ENCODE measurements at regions not wholly inside any gene's neighbourhood (a gene's known extent, or its start where the extent isn't known, plus 50 kb on each side); places are given as distances from the start of the nearest gene placed in this dataset.
"Not testable (repeated sequence)": the region's sequence is repeated elsewhere in the genome, so short reads cannot be mapped to it uniquely, and the experiment has no call there.

DNA sequence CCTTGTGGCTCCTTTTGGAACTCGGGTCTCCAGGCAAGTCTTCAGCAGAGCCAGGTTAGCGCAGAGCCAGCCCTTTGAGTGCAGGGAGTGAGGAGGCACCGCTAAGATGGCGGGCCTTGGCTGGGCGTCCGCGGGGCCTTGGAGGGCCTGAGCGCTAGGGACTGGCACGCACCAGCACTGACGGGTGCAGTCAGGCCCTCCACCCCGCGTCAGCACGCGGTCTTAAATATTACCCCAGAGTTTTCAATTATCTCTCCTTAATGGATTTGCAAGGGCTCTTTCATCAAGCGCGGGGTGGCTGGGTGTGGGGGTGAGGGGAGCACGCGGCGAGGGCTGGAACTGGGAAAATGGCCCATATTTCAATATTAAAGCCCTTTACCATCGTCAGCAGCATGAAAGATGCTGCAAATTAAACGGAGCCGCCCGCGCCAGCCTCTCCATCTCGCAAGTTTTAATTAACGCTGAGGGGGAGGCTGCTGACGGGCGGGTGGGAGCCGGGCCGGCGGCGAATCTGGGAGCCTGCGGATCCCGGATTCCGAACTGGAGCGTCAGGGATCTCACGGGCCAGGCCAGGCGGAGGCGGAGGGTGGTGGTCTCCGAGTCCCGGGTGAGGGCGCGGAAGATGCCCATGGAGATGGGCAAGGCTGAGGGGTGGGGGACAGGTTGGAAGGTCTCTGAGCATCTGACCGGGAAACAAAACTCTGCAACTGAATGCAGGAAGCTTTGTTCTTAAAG is 1690.4 kb upstream of the DEFB115 start:
- not testable (repeated sequence) for DNase-seq

GRCh38 chr20:29567671-29568070 is 1689.8 kb upstream of the DEFB115 start:
- DNase-seq = not testable (repeated sequence)

- DNase-seq = not testable (repeated sequence)
Measured at GRCh38 chr20:29570126-29570525, 1687.3 kb upstream of the DEFB115 start.

DNA sequence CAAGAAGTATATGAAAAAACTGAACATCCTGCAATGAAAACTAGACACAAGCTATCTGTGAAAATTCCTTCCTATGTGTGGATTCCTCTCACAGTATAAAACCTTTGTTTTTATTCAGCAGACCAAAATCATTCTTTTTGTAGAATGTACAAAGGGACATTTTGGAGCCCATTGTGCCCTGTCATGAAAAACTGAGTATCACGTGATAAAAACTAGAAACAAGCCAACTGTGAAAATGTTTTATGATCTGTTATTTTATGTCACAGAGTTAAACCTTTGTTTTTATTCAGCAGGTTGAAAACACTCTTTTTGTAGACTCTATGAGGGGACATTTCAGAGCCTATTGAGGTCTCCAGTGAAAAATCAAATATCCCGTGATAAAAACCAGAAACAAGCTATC is 1667.9 kb upstream of the DEFB115 start:
- not testable (repeated sequence) for DNase-seq

DNA sequence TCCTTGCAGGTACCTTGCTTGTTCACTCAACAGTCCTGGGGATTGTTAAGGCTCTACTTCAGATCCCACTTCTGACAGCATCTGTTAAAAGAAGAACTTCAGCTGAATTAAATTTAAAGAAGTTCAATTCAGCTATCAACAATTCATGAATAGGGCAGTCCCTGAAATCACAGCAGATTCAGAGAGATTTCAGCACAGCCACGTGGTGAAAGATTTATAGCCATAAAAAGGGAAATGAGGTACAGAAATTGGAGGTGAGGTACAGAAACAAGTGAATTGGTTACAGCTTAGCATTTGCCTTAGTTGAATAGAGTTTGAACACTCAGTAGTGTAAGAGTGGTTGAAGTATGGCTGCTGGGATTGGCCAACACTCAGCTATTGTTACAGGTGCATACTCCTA is 1653.3 kb upstream of the DEFB115 start:
- not testable (repeated sequence) for DNase-seq

DNA sequence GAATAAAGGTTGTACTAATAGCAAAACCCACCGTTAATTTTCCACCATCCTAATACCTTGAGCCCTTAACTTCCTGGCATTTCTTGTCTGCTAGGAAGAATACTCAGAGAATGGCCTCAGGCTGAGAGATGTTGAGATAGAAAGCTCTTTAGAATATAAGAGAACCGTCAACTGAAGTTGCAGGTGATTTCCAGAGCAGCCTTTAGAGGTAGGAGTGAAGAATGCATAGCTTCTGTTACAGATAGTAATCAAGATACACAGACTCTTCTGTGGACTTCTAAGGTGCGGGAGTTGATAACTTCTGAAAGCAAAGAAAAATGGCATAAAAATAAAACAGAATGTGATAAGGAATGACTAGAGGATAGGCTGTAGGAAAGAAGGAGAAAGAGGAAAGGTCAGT is 1651.3 kb upstream of the DEFB115 start:
- DNase-seq = not testable (repeated sequence)

- not testable (repeated sequence) for DNase-seq
Measured at GRCh38 chr20:29629395-29629794, 1628.1 kb upstream of the DEFB115 start.

All from activated CD4-positive, alpha-beta T cell treated with anti-CD3 and anti-CD28 coated beads for 4 hours (primary cell).